Aorta (tissue), 5 donors: ENCODE measurements at regions not wholly inside any gene's neighbourhood (a gene's known extent, or its start where the extent isn't known, plus 50 kb on each side); places are given as distances from the start of the nearest gene placed in this dataset.

Experiments used
- ATAC-seq: fragments of 200-7000 bp; cut with Tn5 transposase; one replicate; pipeline ENCODE4 v1.9.1; 2022; ENCODE audit warnings: moderate library complexity; ENCODE audit not compliant: low FRiP score
- DNase-seq, 2 donors: peaks; one replicate each; pipeline ENCODE4 v3.0.0-alpha.2; 2020
- H3K27ac ChIP-seq, 2 donors: one replicate each; pipeline ENCODE4 v1.5.1; 2013; ENCODE audit warnings: low read length in 2 of 2, mild to moderate bottlenecking in 2 of 2, moderate library complexity in 2 of 2, control low read depth in 1 of 2, inconsistent platforms in 1 of 2, low read depth in 1 of 2
- H3K27me3 ChIP-seq, 2 donors: one replicate each; pipeline ENCODE4 v1.6.1; 2013; ENCODE audit warnings: control low read depth in 1 of 2, low read length in 1 of 2, mild to moderate bottlenecking in 1 of 2, moderate library complexity in 1 of 2; ENCODE audit not compliant: insufficient read depth in 2 of 2, control insufficient read depth in 1 of 2
- H3K36me3 ChIP-seq, 2 donors: one replicate each; pipeline ENCODE4 v1.6.1; 2013; ENCODE audit warnings: control low read depth in 1 of 2, low read length in 1 of 2, mild to moderate bottlenecking in 1 of 2; ENCODE audit not compliant: insufficient read depth in 2 of 2, control insufficient read depth in 1 of 2
- H3K4me1 ChIP-seq, 2 donors: one replicate each; pipeline ENCODE4 v1.6.1; 2013; ENCODE audit warnings: low read length in 2 of 2, control low read depth in 1 of 2, mild to moderate bottlenecking in 1 of 2, moderate library complexity in 1 of 2; ENCODE audit not compliant: insufficient read depth in 2 of 2, control insufficient read depth in 1 of 2
- H3K4me3 ChIP-seq, 2 donors: one replicate each; pipeline ENCODE4 v1.5.1; 2013; ENCODE audit warnings: low read length in 2 of 2, control low read depth in 1 of 2, mild to moderate bottlenecking in 1 of 2
- H3K9me3 ChIP-seq: one replicate; pipeline ENCODE4 v1.6.1; 2013; ENCODE audit warnings: mild to moderate bottlenecking, low read length; ENCODE audit not compliant: control insufficient read depth
- WGBS, 2 donors: extraction: QIAGEN DNeasy Blood & Tissue Kit; methylation state at CpG; one replicate each; pipeline ENCODE4 v1.1.7; 2013; 5-methylcytosine and 5-hydroxymethylcytosine counted together
- intact Hi-C, 2 donors: fragments of 100-400 bp; cut with DNase I; formaldehyde crosslinking; loops; one replicate each; pipeline versions ENCODE4 v1.14.2 to v1.15.0; 2022
- donor health status: healthy with polysubstance abuse.
- donor health status: Bipolar disorder and iron deficiency.
- donor health status: DM: no; HTN: no; CAD: no.
- donor health status: DM: no; HTN: no; CAD: no.
- donor health status: DM: yes; HTN: yes; CAD: no.

GRCh38 chr5:3201121-3201520, 394.5 kb upstream of the IRX1 start:
- Histone ChIP-seq H3K9me3 (peaks cover 4% of the 10 kb centered on the region), H3K27ac (no peak overlapping the region), H3K4me3 (no peak overlapping the region), H3K27me3 (no peaks in the 10 kb centered on the region), H3K4me1 (no peaks in the 10 kb centered on the region), H3K36me3 (no peaks in the 10 kb centered on the region)
- no peak for DNase-seq
- WGBS, 2 donors, result 87 to 90% methylated on average over 8 of the region's 8 CpGs
- intact Hi-C loops, result no loop called here
- ATAC-seq, result no peak

DNA sequence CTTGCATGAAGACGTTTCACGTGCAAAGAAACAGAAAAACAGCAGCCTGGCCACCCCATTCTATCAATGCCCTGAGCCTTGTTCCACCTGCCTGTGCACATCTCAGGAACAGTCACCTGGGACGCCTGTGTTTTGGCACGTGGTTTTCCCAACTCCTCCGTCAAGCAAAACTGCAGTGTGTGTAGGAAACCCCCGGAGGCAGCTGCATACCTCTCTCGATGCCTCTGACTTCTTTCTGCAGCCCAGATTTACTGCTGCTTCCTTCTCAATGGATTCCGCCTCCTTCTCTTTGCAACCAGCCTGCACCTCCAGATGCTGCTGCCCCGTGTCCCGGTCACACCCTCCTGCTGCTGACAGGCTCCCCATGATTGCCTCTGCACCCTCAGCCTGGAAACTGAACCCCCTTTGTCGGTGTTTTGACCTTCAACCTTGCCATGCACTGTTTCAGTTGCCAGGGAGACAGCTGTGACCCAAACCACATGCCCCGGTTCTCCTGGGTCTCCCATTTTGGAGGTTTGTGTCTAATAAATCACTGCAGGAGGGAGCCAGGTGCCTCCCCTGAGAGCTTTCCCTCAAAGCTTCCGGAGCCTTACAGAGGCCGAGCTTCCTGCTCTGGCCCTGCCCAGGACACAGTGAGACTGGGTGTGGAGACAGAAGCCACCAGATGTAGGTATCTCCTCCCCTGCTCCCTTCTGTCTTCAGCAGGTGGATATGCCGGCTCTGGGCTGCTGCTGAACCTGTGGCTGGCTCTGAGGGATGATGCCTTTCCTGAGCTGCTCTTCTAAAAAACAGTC, 395.5 kb upstream of the IRX1 start:
- DNase-seq, result no peak
- no peaks in the 10 kb centered on the region for H3K36me3 ChIP-seq
- WGBS, 2 donors, result 27 to 32% methylated on average over 15 of the region's 15 CpGs
- intact Hi-C loops, result no loop called here
- no peak overlapping the region for H3K4me3 ChIP-seq
- H3K9me3 ChIP-seq, result peaks cover 4% of the 10 kb centered on the region
- H3K27me3 ChIP-seq, result no peaks in the 10 kb centered on the region
- H3K4me1 ChIP-seq, result no peaks in the 10 kb centered on the region
- H3K27ac ChIP-seq, result no peak overlapping the region
- no peak for ATAC-seq

DNA sequence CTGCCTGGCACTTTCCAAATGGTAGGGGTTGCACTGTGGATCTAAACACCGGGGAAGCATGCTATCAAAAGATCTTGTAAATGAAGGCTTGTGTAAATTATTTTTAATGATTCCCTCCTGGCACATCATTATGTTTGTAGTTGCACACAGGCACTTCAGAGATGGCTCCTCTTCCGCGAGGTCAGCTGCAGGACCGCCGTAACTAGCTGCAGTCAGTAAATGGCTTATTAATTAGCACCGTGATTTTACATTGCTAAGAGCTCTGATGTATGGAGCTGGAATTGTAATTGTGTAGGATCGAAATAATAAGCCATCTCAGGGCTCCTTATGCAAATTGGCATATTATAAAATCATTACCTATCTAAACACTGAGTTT, 397.6 kb upstream of the IRX1 start:
- WGBS, 2 donors, result 19% methylated on average over 7 of the region's 7 CpGs
- H3K27me3 ChIP-seq, result no peaks in the 10 kb centered on the region
- ATAC-seq (no peak), DNase-seq (no peak)
- no peaks in the 10 kb centered on the region for H3K9me3 ChIP-seq
- intact Hi-C loops, result no loop called here
- H3K36me3 ChIP-seq, result no peaks in the 10 kb centered on the region
- H3K27ac ChIP-seq, result no peak overlapping the region
- H3K4me1 ChIP-seq, result no peaks in the 10 kb centered on the region
- no peak overlapping the region for H3K4me3 ChIP-seq

- Histone ChIP-seq H3K9me3 (no peaks in the 10 kb centered on the region), H3K4me1 (no peaks in the 10 kb centered on the region), H3K27me3 (no peaks in the 10 kb centered on the region), H3K4me3 (no peak overlapping the region), H3K27ac (no peak overlapping the region), H3K36me3 (no peaks in the 10 kb centered on the region)
- ATAC-seq (no peak), DNase-seq (no peak)
- WGBS, 2 donors, result 2 to 4% methylated on average over 29 of the region's 29 CpGs
- intact Hi-C loops, result no loop called here
Observed at GRCh38 chr5:3197304-3198073, 398.1 kb upstream of the IRX1 start.

GRCh38 chr5:3195994-3196393, 399.6 kb upstream of the IRX1 start:
- 57 to 59% methylated on average over 8 of the region's 8 CpGs for WGBS, 2 donors
- H3K4me3 ChIP-seq, result no peak overlapping the region
- no peak overlapping the region for H3K27ac ChIP-seq
- intact Hi-C loops, result no loop called here
- H3K36me3 ChIP-seq, result no peaks in the 10 kb centered on the region
- H3K4me1 ChIP-seq, result no peaks in the 10 kb centered on the region
- no peaks in the 10 kb centered on the region for H3K9me3 ChIP-seq
- H3K27me3 ChIP-seq, result no peaks in the 10 kb centered on the region
- DNase-seq, result no peak
- ATAC-seq, result no peak

GRCh38 chr5:3194684-3195083, 400.9 kb upstream of the IRX1 start:
- DNase-seq (no peak), ATAC-seq (no peak)
- intact Hi-C loops, result no loop called here
- no peak overlapping the region for H3K27ac ChIP-seq
- no peak overlapping the region for H3K4me3 ChIP-seq
- H3K27me3 ChIP-seq, result no peaks in the 10 kb centered on the region
- no peaks in the 10 kb centered on the region for H3K9me3 ChIP-seq
- H3K4me1 ChIP-seq, result no peaks in the 10 kb centered on the region
- no peaks in the 10 kb centered on the region for H3K36me3 ChIP-seq
- 25 to 27% methylated on average over 13 of the region's 13 CpGs for WGBS, 2 donors

- no peak for DNase-seq
- no peaks in the 10 kb centered on the region for H3K9me3 ChIP-seq
- WGBS, 2 donors, result 23 to 37% methylated on average over 7 of the region's 7 CpGs
- no peak overlapping the region for H3K4me3 ChIP-seq
- intact Hi-C loops, result no loop called here
- no peaks in the 10 kb centered on the region for H3K4me1 ChIP-seq
- no peaks in the 10 kb centered on the region for H3K36me3 ChIP-seq
- no peak for ATAC-seq
- H3K27me3 ChIP-seq, result no peaks in the 10 kb centered on the region
- no peak overlapping the region for H3K27ac ChIP-seq
Observed at GRCh38 chr5:3194271-3194670, 401.4 kb upstream of the IRX1 start.

GRCh38 chr5:3191585-3191984, 404.0 kb upstream of the IRX1 start:
- H3K36me3 ChIP-seq, result no peaks in the 10 kb centered on the region
- H3K4me3 ChIP-seq, result no peak overlapping the region
- H3K4me1 ChIP-seq, result no peaks in the 10 kb centered on the region
- no peaks in the 10 kb centered on the region for H3K27me3 ChIP-seq
- ATAC-seq (no peak), DNase-seq (no peak)
- intact Hi-C loops, result no loop called here
- H3K27ac ChIP-seq, result no peak overlapping the region
- no peaks in the 10 kb centered on the region for H3K9me3 ChIP-seq
- WGBS, 2 donors, result 67 to 74% methylated on average over 15 of the region's 15 CpGs

DNA sequence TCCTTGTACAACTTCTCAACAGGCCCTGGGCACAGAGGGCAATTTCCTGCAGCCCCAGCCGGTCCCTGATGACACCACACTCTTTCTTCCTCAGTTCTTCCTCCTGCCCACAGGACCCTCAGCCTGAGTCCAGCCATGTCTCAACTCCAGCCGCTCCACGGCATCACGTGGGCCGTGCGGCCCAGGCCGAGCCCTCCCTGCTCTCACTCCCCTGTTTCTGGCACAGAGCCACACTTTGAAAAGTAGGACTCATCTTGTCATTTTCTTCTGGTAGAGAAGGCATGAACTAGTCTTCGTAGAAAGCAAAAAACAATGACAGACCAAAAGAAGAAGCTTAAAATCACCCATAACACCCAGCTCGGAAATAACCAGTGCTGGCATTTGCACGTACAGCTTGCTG, 404.7 kb upstream of the IRX1 start:
- Histone ChIP-seq H3K36me3 (no peaks in the 10 kb centered on the region), H3K27ac (no peak overlapping the region), H3K4me3 (no peak overlapping the region), H3K27me3 (no peaks in the 10 kb centered on the region), H3K9me3 (no peaks in the 10 kb centered on the region), H3K4me1 (no peaks in the 10 kb centered on the region)
- ATAC-seq (no peak), DNase-seq (no peak)
- intact Hi-C loops, result no loop called here
- 75% methylated on average over 10 of the region's 10 CpGs for WGBS, 2 donors
